ENCODE measurements at regions not wholly inside any gene's neighbourhood (a gene's known extent, or its start where the extent isn't known, plus 50 kb on each side); places are given as distances from the start of the nearest gene placed in this dataset.

DNA sequence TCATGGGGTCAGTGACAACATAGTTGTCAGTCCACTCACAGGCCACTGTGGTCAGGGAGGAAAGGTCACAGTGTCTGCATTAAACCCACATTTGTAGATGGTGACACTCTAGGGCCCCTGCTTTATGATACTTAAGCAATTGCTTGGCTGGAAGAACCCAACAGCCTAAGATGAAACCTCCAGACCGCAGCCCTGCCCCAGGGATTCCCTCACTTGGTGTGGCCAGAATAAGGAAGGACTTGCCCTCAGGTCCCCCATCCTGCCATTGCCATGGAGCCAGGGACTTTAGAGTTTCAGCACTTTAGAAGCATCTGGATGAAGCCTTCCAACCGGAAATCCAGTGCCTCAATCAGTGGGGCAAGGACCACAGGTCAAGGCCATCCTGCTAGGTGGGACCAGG is 63.9 kb upstream of the LAPTM4A start:
- TF ChIP-seq CTCF (IDR thresholded peaks at IDR 0.05; ENCODE audit: low read depth, low read length): no peak
- no peak for TF ChIP-seq EZH2phosphoT487 (IDR thresholded peaks at IDR 0.05; ENCODE audit: low read depth)

All from OCI-LY3 (cell line).